Activated T-helper 1 cell treated with anti-CD3 and anti-CD28 coated beads, Interleukin-12 subunit alpha, Interleukin-12 subunit beta, Interleukin-2, Interleukin-4 antibody, amounts not matched to agents 30 ng/mL and 10 ng/mL and 1 ng/mL, durations not matched to agents 14 hours and 24 hours and 36 hours (primary cell): ENCODE measurements at regions not wholly inside any gene's neighbourhood (a gene's known extent, or its start where the extent isn't known, plus 50 kb on each side); places are given as distances from the start of the nearest gene placed in this dataset.

Experiments
- DNase-seq: peaks from one replicate; pipeline ENCODE4 v3.0.0; 2021; ENCODE audit warnings: low spot score
- H3K27ac Mint-ChIP-seq: one replicate; pipeline ENCODE4 v1.8.0; 2021; ENCODE audit warnings: mild to moderate bottlenecking, mixed read lengths
- H3K27me3 Mint-ChIP-seq: one replicate; pipeline ENCODE4 v1.8.0; 2022; ENCODE audit warnings: mild to moderate bottlenecking, moderate library complexity, mixed read lengths; ENCODE audit not compliant: insufficient read depth
- H3K36me3 Mint-ChIP-seq: one replicate; pipeline ENCODE4 v1.8.0; 2021; ENCODE audit warnings: low read depth, mixed read lengths
- H3K4me1 Mint-ChIP-seq: one replicate; pipeline ENCODE4 v1.8.0; 2021; ENCODE audit warnings: low read depth, mixed read lengths
- H3K4me3 Mint-ChIP-seq: one replicate; pipeline ENCODE4 v1.8.0; 2021; ENCODE audit warnings: mild to moderate bottlenecking, moderate library complexity, mixed read lengths
- H3K9me3 Mint-ChIP-seq: one replicate; pipeline ENCODE4 v1.8.0; 2021; ENCODE audit warnings: mixed read lengths
- intact Hi-C: fragments of 100-400 bp; cut with micrococcal nuclease; formaldehyde crosslinking; loops from one replicate; pipeline ENCODE4 v1.15.1; 2024

DNA sequence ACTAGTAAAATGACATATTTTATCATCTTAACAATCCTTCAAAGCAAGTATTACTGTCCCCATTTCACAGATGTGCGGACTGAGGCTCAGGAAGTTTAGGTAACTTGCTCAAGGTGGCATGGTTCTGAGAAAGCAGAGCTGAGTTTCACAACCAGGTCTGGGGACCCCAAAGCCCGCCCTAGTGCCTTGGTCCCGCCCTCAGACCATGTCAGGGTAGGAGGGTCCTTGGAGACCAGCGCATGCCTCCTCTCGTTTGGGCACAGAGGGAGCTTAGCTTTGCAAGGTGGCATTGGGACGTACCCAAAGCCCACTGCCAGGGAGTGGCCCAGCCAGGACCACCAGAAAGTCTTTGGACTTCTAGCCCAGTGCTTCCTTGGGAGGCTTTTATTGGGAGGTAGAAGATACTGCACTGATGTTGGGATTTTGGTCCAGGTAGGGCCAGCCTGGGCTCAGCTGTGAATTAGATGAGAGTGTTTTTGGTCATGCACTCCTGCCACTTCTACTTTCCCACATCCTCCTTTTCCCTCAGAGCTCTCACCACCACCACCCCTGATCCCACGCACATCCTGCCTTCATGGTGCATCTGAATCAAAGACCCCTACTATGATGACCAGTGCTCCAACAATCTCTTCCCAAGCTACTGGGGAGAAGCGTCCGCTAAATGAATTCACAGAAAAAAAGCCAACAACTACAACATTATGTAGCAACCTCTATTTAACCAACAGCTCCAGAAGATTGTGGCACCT is 307.9 kb downstream of the TLE3 start:
- Mint-ChIP-seq H3K9me3 (peaks cover 15% of the 10 kb centered on the region), H3K4me1 (no peaks in the 10 kb centered on the region), H3K27ac (no peak overlapping the region), H3K27me3 (peaks cover 24% of the 10 kb centered on the region), H3K4me3 (no peak overlapping the region), H3K36me3 (peaks cover 1% of the 10 kb centered on the region)
- intact Hi-C loops = no loop called here
- DNase-seq = no peak

DNA sequence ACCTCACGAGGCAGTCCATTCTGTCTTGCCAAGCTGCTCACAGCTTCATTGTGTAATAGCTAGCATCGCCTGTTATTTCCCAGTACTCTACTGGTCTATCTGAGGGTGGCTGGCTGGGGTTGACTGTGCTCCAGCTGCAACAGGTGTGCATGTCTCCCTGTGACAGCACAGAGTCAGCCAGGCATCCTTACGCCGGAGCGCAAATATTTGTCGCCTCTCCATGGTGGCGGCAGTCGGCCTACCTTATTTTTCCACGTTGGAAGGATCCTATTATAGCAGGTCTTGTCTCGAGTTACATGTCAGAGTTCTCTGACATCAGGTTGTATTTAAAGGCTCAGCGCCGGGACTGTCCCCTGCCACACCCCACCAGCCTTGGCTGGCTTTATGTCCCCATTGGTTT is 307.1 kb downstream of the TLE3 start:
- no peak for DNase-seq
- intact Hi-C loops = no loop called here
- Mint-ChIP-seq H3K36me3 (peaks cover 1% of the 10 kb centered on the region), H3K9me3 (peaks cover 15% of the 10 kb centered on the region), H3K27ac (no peak overlapping the region), H3K4me1 (no peaks in the 10 kb centered on the region), H3K27me3 (peaks cover 23% of the 10 kb centered on the region), H3K4me3 (no peak overlapping the region)

GRCh38 chr15:69792823-69793222 is 304.9 kb downstream of the TLE3 start:
- DNase-seq = no peak
- no peaks in the 10 kb centered on the region for H3K4me1 Mint-ChIP-seq
- H3K27me3 Mint-ChIP-seq = peaks cover 17% of the 10 kb centered on the region
- H3K36me3 Mint-ChIP-seq = no peaks in the 10 kb centered on the region
- H3K9me3 Mint-ChIP-seq = peaks cover 11% of the 10 kb centered on the region
- H3K4me3 Mint-ChIP-seq = no peak overlapping the region
- H3K27ac Mint-ChIP-seq = no peak overlapping the region
- intact Hi-C loops = no loop called here

GRCh38 chr15:69793431-69793780 is 304.3 kb downstream of the TLE3 start:
- H3K4me1 Mint-ChIP-seq = no peaks in the 10 kb centered on the region
- H3K4me3 Mint-ChIP-seq = no peak overlapping the region
- no peaks in the 10 kb centered on the region for H3K36me3 Mint-ChIP-seq
- intact Hi-C loops = no loop called here
- H3K9me3 Mint-ChIP-seq = peaks cover 11% of the 10 kb centered on the region
- H3K27me3 Mint-ChIP-seq = peaks cover 17% of the 10 kb centered on the region
- no peak for DNase-seq
- no peak overlapping the region for H3K27ac Mint-ChIP-seq

DNA sequence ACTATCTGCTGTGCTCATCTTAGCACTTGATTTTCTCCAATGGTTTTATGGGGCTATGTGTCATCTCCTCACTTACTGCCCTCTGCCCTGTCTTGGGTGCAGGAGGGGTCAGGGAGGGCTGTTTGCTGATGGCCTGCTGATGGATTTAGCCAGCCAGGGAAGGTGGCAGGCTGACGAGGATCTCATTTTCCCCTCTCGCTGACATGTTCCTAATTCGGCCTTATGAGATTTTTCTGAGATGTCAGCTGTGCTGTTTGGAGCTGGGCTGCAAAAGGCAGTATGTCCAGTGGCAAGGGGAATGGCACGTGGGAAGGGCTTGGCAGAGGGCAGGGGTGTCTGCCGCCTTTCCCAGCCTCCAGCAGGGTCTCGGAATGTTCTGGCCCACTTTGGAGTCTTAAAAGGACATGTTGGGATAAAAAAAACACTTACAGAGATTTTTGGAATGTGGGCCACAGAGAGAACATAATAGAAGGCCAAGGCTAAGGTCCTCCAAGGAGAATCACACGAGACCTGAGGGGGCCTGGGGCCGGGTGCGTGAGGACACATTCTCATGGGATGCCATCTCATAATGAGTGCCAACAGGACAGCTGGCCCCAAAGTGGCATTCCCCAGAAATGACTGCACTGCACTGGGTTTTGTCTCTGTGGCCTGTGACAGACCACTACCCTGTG is 303.8 kb downstream of the TLE3 start:
- H3K9me3 Mint-ChIP-seq = peaks cover 11% of the 10 kb centered on the region
- no peak overlapping the region for H3K4me3 Mint-ChIP-seq
- intact Hi-C loops = no loop called here
- no peak overlapping the region for H3K27ac Mint-ChIP-seq
- H3K4me1 Mint-ChIP-seq = no peaks in the 10 kb centered on the region
- H3K36me3 Mint-ChIP-seq = no peaks in the 10 kb centered on the region
- DNase-seq = no peak
- H3K27me3 Mint-ChIP-seq = peaks cover 17% of the 10 kb centered on the region

- intact Hi-C loops = no loop called here
- H3K36me3 Mint-ChIP-seq = no peaks in the 10 kb centered on the region
- peaks cover 17% of the 10 kb centered on the region for H3K27me3 Mint-ChIP-seq
- no peak overlapping the region for H3K27ac Mint-ChIP-seq
- no peak for DNase-seq
- peaks cover 11% of the 10 kb centered on the region for H3K9me3 Mint-ChIP-seq
- H3K4me3 Mint-ChIP-seq = no peak overlapping the region
- no peaks in the 10 kb centered on the region for H3K4me1 Mint-ChIP-seq
Measured at GRCh38 chr15:69794645-69795469, 302.9 kb downstream of the TLE3 start.

DNA sequence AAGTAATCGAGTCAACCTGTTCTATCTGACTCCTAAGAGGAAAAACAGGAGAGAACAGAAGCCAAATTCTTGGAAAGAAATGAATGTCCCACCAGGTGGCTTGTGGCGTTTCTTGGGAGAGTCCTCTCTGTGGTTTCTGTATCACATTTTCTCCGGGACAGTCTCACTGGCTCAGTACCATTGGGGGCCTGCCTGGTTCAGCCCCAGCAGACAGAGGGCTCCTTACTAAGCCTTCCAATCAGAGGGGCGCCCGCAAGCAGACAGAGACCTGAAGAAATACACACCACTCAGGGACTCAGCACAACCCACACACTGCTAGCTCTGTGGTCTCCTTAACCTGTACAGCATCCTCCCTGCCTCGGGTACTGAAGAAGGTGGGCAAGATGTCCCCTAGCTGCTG is 302.1 kb downstream of the TLE3 start:
- Mint-ChIP-seq H3K36me3 (no peaks in the 10 kb centered on the region), H3K9me3 (peaks cover 8% of the 10 kb centered on the region)

DNA sequence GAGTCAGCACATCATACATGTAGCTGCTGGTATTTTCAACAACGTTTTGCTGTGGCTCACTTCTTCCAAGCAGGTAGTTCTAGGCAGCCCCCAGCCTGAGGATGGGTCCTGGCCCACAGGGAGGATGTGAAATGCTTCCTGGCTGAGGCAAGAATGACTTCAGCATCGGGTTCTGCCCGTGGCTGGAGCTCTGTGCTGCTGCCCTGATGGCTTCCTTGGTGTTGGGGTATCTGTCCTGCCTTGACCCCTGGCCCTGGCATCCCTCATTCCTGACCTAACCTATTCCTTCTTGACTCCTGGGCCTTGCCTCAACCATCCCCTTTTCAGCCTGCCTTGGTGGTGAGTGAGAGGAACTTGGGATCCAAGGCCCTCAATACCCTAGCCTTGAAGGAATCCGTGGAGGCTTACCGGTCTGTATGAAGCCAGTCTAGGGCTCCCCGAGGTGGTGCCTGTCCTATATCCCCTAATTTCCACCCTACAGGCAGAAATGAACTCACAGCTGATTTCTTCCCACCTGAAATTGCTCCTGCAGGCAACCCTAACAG is 300.6 kb downstream of the TLE3 start:
- Mint-ChIP-seq H3K27me3 (peaks cover 17% of the 10 kb centered on the region), H3K27ac (no peak overlapping the region)
- intact Hi-C loops = no loop called here

More for the DNA sequence above, 302.1 kb downstream of the TLE3 start:
- no peak overlapping the region for H3K27ac Mint-ChIP-seq
- intact Hi-C loops = no loop called here
- DNase-seq = no peak
- no peak overlapping the region for H3K4me3 Mint-ChIP-seq
- peaks cover 15% of the 10 kb centered on the region for H3K27me3 Mint-ChIP-seq
- no peaks in the 10 kb centered on the region for H3K4me1 Mint-ChIP-seq

GRCh38 chr15:69797615-69798014 is 300.1 kb downstream of the TLE3 start:
- Mint-ChIP-seq H3K27ac (no peak overlapping the region), H3K27me3 (peaks cover 12% of the 10 kb centered on the region), H3K9me3 (no peaks in the 10 kb centered on the region), H3K4me1 (no peaks in the 10 kb centered on the region), H3K4me3 (no peak overlapping the region), H3K36me3 (no peaks in the 10 kb centered on the region)
- DNase-seq = no peak
- intact Hi-C loops = no loop called here

More for the DNA sequence above, 300.6 kb downstream of the TLE3 start:
- Mint-ChIP-seq H3K4me1 (no peaks in the 10 kb centered on the region), H3K4me3 (no peak overlapping the region), H3K9me3 (no peaks in the 10 kb centered on the region), H3K36me3 (no peaks in the 10 kb centered on the region)
- no peak for DNase-seq

GRCh38 chr15:69798481-69799250 is 299.1 kb downstream of the TLE3 start:
- H3K27ac Mint-ChIP-seq = no peak overlapping the region
- peaks cover 8% of the 10 kb centered on the region for H3K27me3 Mint-ChIP-seq
- no peaks in the 10 kb centered on the region for H3K4me1 Mint-ChIP-seq
- no peak for DNase-seq
- H3K36me3 Mint-ChIP-seq = no peaks in the 10 kb centered on the region
- H3K9me3 Mint-ChIP-seq = no peaks in the 10 kb centered on the region
- intact Hi-C loops = no loop called here
- no peak overlapping the region for H3K4me3 Mint-ChIP-seq

DNA sequence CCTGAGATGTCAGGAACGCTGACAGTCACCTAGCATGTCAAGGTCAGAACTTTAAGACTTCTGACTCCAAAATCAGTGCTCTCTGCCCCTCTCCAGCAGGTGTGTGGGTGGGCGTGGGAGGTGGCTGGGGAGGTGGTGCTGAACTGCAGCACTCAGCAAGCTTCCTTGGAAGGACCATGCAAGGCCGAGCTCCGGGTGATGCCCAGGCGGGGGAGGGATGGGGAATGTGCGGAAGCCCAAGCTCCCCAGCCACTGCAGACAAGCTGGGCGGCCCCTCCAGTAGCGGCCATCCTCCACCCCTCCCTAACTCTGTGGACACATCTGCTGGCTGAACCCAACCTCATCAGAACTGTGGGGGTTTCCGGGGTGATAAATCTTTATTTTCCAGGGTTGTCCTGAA is 296.6 kb downstream of the TLE3 start:
- Mint-ChIP-seq H3K9me3 (no peaks in the 10 kb centered on the region), H3K27me3 (peaks cover 7% of the 10 kb centered on the region), H3K27ac (no peak overlapping the region), H3K4me1 (no peaks in the 10 kb centered on the region), H3K4me3 (no peak overlapping the region), H3K36me3 (no peaks in the 10 kb centered on the region)
- intact Hi-C loops = no loop called here
- no peak for DNase-seq

DNA sequence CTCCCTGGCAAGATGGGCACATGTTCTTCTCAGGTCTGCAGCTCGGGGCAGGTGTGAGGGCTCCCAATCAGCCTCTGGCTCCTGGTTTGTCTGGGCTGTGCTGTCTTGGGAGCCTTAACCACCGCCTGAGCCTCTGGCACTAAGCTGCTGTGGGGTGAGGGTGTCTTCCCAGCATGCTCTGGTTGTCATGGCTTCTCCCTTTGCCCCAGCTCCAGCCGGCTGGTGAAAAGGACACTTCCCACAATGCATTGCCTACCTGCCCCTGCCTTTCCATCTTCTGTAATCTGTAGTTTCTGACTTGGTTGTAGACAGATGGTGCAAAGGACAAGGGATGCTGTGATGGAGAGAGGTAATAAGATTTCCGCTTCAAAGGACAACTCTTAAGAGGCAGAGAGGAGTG is 295.3 kb downstream of the TLE3 start:
- intact Hi-C loops = no loop called here
- H3K27ac Mint-ChIP-seq = no peak overlapping the region
- peaks cover 7% of the 10 kb centered on the region for H3K4me1 Mint-ChIP-seq

More for the DNA sequence above, 295.3 kb downstream of the TLE3 start:
- no peaks in the 10 kb centered on the region for H3K36me3 Mint-ChIP-seq
- peaks cover 11% of the 10 kb centered on the region for H3K27me3 Mint-ChIP-seq
- H3K4me3 Mint-ChIP-seq = no peak overlapping the region
- no peaks in the 10 kb centered on the region for H3K9me3 Mint-ChIP-seq
- no peak for DNase-seq
